NB4 (cell line): ENCODE measurements at regions not wholly inside any gene's neighbourhood (a gene's known extent, or its start where the extent isn't known, plus 50 kb on each side); places are given as distances from the start of the nearest gene placed in this dataset.

Source experiments
- DNase-seq: peaks from one replicate; pipeline ENCODE4 v3.0.0; 2010; ENCODE audit warnings: low read depth
- H3K4me3 ChIP-seq: one replicate; pipeline ENCODE4 v1.5.1; 2011; ENCODE audit warnings: mild to moderate bottlenecking, low read depth, low read length, moderate library complexity
- CTCF ChIP-seq: IDR thresholded peaks from one replicate; pipeline ENCODE4 v1.5.1; 2012; ENCODE audit warnings: low read depth, low read length
- MAX ChIP-seq: IDR thresholded peaks from 2 replicates; pipeline ENCODE4 v1.6.1; 2011; ENCODE audit warnings: low read depth, low read length
- MYC ChIP-seq: IDR thresholded peaks from 2 replicates; pipeline ENCODE4 v1.6.1; 2011; ENCODE audit warnings: low read depth, low read length
- POLR2A ChIP-seq: IDR thresholded peaks from 2 replicates; pipeline ENCODE4 v1.6.1; 2011; ENCODE audit warnings: mild to moderate bottlenecking; ENCODE audit not compliant: insufficient read length; ENCODE audit errors: extremely low read depth

GRCh38 chr12:59839514-59839913 is 243.7 kb downstream of the SLC16A7 start:
- TF ChIP-seq POLR2A (no peak), MAX (no peak), MYC (no peak), CTCF (no peak)
- DNase-seq = no peak

GRCh38 chr12:59843260-59843843 is 247.5 kb downstream of the SLC16A7 start:
- no peak for DNase-seq
- TF ChIP-seq MYC (no peak), MAX (no peak), POLR2A (no peak), CTCF (no peak)
- H3K4me3 ChIP-seq = no peak overlapping the region

More at GRCh38 chr12:59839514-59839913, 243.7 kb downstream of the SLC16A7 start:
- no peak overlapping the region for H3K4me3 ChIP-seq

GRCh38 chr12:59844750-59845149 is 248.9 kb downstream of the SLC16A7 start:
- no peak overlapping the region for H3K4me3 ChIP-seq
- TF ChIP-seq MAX = no peak
- no peak for TF ChIP-seq POLR2A
- no peak for TF ChIP-seq MYC
- no peak for TF ChIP-seq CTCF
- DNase-seq = no peak

- TF ChIP-seq MAX = no peak
- no peak for TF ChIP-seq POLR2A
- TF ChIP-seq MYC = no peak
- no peak for TF ChIP-seq CTCF
- no peak for DNase-seq
- H3K4me3 ChIP-seq = no peak overlapping the region
These were observed 249.5 kb downstream of the SLC16A7 start for GRCh38 chr12:59845293-59845692.

- TF ChIP-seq MYC (no peak), MAX (no peak), CTCF (no peak), POLR2A (no peak)
- H3K4me3 ChIP-seq = no peak overlapping the region
- no peak for DNase-seq
These were observed 251.3 kb downstream of the SLC16A7 start for GRCh38 chr12:59847127-59847526.

- no peak overlapping the region for H3K4me3 ChIP-seq
- no peak for TF ChIP-seq MYC
- TF ChIP-seq CTCF = no peak
- no peak for DNase-seq
These were observed 254.4 kb downstream of the SLC16A7 start for GRCh38 chr12:59850268-59850667.
